ENCODE measurements at regions not wholly inside any gene's neighbourhood (a gene's known extent, or its start where the extent isn't known, plus 50 kb on each side); places are given as distances from the start of the nearest gene placed in this dataset.

DNA sequence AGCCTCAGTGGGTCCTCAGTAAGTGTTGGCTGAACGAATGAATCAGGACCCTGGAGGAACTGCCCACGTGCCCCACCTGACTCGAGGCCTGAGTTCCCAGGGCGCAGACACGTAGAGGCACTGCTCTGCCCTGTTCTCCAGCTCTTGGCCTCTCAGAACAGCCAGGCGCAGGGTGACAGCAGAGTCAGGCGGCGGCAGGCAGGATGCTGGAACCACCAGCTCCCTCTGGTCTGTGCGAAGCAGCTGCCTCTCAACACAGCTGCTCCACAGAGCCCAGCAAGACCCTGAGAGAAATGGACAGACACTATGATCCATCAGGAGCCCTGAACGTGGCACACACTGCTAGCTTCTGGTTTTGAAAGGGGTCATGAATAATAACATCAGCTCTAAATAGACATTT is 53.1 kb upstream of the BCO1 start:
- Mint-ChIP-seq H3K4me3 (no peak overlapping the region), H3K36me3 (no peaks in the 10 kb centered on the region), H3K4me1 (no peaks in the 10 kb centered on the region), H3K9me3 (ENCODE audit: low read depth) (no peaks in the 10 kb centered on the region), H3K27ac (no peak overlapping the region), H3K27me3 (peaks cover 5% of the 10 kb centered on the region)
- CTCF ChIA-PET, result interaction anchor here (1.4 kb wide), 1 partner anchor 20 kb away, joined by 5 read pairs; no protein-coding TSS in a partner anchor
- DNase-seq (no peak), ATAC-seq (no peak)

GRCh38 chr16:81181013-81181720 is 57.3 kb upstream of the BCO1 start:
- H3K36me3 Mint-ChIP-seq, result no peaks in the 10 kb centered on the region
- CTCF ChIA-PET, result interaction anchor here (0.7 kb wide), 1 partner anchor 11 kb away, joined by 3 read pairs; no protein-coding TSS in a partner anchor
- DNase-seq (no peak), ATAC-seq (no peak)
- no peak overlapping the region for H3K27ac Mint-ChIP-seq
- H3K9me3 Mint-ChIP-seq (ENCODE audit: low read depth), result no peaks in the 10 kb centered on the region
- H3K4me1 Mint-ChIP-seq, result no peaks in the 10 kb centered on the region
- H3K27me3 Mint-ChIP-seq, result peaks cover 2% of the 10 kb centered on the region
- H3K4me3 Mint-ChIP-seq, result no peak overlapping the region

DNA sequence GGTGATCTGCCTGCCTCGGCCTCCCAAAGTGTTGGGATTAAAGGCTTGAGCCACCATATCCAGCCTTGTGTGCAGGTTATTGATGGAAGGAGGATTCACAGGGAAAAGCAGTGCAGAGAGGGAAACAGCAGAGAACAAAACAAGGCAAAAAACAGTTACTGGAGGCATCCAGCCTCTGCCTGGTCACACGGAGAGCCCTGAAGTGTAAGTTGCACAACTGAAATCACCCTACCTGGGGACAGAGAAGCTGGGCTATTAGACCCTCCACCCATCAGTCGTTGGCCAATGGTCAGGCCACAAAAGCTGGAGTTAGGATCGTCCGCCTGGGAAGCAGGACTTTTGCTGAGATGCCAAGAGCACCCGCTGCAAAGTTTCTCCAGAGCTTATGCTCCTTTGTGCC is 57.9 kb upstream of the BCO1 start:
- no peaks in the 10 kb centered on the region for H3K4me1 Mint-ChIP-seq
- DNase-seq (no peak), ATAC-seq (no peak)
- H3K9me3 Mint-ChIP-seq (ENCODE audit: low read depth), result no peaks in the 10 kb centered on the region
- H3K36me3 Mint-ChIP-seq, result no peaks in the 10 kb centered on the region
- peaks cover 2% of the 10 kb centered on the region for H3K27me3 Mint-ChIP-seq
- CTCF ChIA-PET, result no interaction called here
- no peak overlapping the region for H3K27ac Mint-ChIP-seq
- no peak overlapping the region for H3K4me3 Mint-ChIP-seq

DNA sequence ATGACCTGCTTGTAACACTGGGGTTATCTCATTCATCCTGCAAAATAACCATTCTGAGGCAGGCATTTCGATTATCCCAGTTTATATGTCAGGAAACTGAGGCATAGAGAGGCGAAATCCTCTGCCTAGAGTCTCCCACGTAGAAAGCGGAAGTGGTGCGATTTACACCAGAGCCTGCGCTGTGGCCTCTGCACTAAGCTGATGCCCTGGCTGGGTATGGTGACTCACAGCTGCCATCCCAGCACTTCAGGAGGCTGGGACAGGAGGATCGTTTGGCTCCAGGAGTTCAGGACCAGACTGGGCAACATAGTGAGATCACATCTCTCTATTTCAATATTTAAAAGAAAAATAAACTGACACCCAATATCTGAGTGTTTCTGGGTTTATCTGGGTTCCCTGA is 59.3 kb upstream of the BCO1 start:
- no peaks in the 10 kb centered on the region for H3K36me3 Mint-ChIP-seq
- CTCF ChIA-PET, result no interaction called here
- ATAC-seq (no peak), DNase-seq (no peak)
- no peak overlapping the region for H3K27ac Mint-ChIP-seq
- no peaks in the 10 kb centered on the region for H3K9me3 Mint-ChIP-seq (ENCODE audit: low read depth)
- no peak overlapping the region for H3K4me3 Mint-ChIP-seq
- H3K27me3 Mint-ChIP-seq, result peaks cover 2% of the 10 kb centered on the region
- H3K4me1 Mint-ChIP-seq, result no peaks in the 10 kb centered on the region

DNA sequence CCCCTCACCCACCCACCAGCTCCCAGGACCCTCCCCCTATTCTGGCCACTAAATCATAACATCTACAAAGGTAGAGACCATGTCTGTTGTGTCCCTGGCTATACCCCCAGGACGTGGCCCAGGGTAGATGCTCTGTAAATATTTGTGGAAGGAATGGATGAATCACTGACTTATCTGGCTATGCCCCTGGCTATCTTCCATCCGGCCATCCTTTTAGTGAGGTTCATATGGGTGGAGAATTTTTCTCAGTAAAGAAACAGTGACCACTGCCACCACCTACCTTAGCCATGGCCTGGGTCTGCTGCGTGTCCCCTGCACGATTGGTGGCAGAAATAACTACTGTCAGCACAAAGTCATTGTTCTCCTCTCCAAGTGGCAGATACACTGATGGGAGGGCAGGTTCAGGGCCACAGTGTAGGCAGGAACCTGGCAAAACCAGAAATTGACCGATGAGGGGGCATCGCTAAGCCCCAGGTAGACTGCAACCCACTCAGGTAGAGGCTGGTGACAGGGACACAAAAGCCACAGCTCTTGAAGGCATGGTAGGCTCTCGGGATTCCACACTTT is 63.1 kb upstream of the BCO1 start:
- CTCF ChIA-PET, result interaction anchor here (0.6 kb wide), 1 partner anchor 93 kb away, joined by 4 read pairs; no protein-coding TSS in a partner anchor

GRCh38 chr16:81174644-81175324 is 63.7 kb upstream of the BCO1 start:
- no peak for DNase-seq
- Mint-ChIP-seq H3K9me3 (ENCODE audit: low read depth) (no peaks in the 10 kb centered on the region), H3K4me1 (no peaks in the 10 kb centered on the region), H3K27ac (no peak overlapping the region), H3K36me3 (no peaks in the 10 kb centered on the region), H3K27me3 (no peaks in the 10 kb centered on the region), H3K4me3 (no peak overlapping the region)
- ATAC-seq, result no peak
- CTCF ChIA-PET, result interaction anchor here (0.6 kb wide), 1 partner anchor 94 kb away, joined by 4 read pairs; no protein-coding TSS in a partner anchor

More for the DNA sequence above, 63.1 kb upstream of the BCO1 start:
- no peak overlapping the region for H3K4me3 Mint-ChIP-seq
- no peaks in the 10 kb centered on the region for H3K27me3 Mint-ChIP-seq
- H3K36me3 Mint-ChIP-seq, result no peaks in the 10 kb centered on the region
- no peaks in the 10 kb centered on the region for H3K9me3 Mint-ChIP-seq (ENCODE audit: low read depth)
- DNase-seq, result no peak
- no peak overlapping the region for H3K27ac Mint-ChIP-seq
- no peak for ATAC-seq
- no peaks in the 10 kb centered on the region for H3K4me1 Mint-ChIP-seq

DNA sequence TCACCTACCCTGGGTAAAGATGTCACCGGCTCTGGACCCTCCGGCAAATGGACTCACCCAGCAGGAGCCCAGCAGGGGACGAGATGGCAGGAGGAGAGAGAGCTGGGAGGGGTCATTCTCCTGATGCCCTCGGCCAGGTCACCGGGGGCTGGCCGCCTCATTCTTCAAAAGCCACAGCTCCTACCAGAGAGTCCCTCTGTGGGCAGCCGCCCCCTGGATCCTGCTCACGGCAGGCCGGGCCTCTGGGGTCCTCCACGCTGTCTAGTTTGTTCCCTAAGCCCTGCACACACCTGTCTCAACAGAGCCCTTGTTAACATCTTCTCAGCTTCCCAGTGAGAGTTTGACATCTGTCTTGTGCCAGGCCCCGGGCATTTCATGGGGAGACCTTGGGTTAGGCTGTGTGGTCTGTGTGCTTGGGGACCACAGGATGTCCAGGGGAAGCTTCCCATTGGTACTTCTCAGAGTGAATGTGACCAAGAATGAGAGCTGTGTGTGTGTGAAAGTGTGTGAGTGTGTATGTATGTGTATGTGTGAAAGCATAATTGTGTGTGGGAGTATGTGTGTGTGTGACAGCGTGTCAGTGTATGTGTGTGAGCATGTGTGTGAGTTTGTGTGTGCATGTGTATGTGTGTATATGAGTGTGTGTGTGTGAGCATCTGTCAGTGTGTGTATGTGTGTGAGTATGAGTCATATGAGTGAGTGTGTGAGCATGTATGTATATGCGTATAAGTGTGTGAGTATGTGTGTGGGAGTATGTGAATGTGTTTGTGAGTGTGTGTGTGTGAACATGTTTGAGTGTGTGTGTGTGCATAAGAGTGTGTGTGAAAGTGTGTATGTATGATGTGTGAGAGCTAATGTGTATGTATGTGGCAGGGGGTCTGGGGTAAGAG is 65.5 kb upstream of the BCO1 start:
- H3K27ac Mint-ChIP-seq, result no peak overlapping the region
- no peak overlapping the region for H3K4me3 Mint-ChIP-seq
- no peaks in the 10 kb centered on the region for H3K4me1 Mint-ChIP-seq
- DNase-seq (no peak), ATAC-seq (no peak)
- H3K27me3 Mint-ChIP-seq, result no peaks in the 10 kb centered on the region
- no peaks in the 10 kb centered on the region for H3K9me3 Mint-ChIP-seq (ENCODE audit: low read depth)
- CTCF ChIA-PET, result no interaction called here
- H3K36me3 Mint-ChIP-seq, result no peaks in the 10 kb centered on the region

DNA sequence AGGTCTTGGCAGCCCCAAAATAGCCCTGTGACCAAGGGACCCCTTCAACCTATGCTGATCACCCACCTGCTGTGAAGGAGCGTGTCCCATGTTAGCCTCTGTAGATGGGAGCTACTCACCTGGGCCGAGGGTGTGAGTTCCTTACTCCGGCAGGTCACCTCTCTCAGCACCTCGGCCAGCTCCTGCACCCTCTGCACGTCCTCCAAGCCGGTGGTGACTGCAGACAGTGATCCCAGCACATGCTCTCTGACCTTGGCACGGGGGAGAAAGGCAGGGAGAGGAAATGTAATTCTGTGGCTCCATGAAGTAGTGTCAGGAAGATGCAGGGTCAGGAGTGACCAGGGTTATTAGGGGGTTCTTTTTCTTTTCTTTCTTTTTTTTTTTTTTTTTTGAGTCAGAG is 67.7 kb upstream of the BCO1 start:
- Mint-ChIP-seq H3K27me3 (no peaks in the 10 kb centered on the region), H3K9me3 (ENCODE audit: low read depth) (no peaks in the 10 kb centered on the region), H3K4me3 (no peak overlapping the region), H3K36me3 (no peaks in the 10 kb centered on the region), H3K4me1 (no peaks in the 10 kb centered on the region), H3K27ac (no peak overlapping the region)
- no peak for ATAC-seq
- DNase-seq, result no peak
- CTCF ChIA-PET, result no interaction called here

- DNase-seq (no peak), ATAC-seq (no peak)
- Mint-ChIP-seq H3K36me3 (no peaks in the 10 kb centered on the region), H3K27me3 (no peaks in the 10 kb centered on the region), H3K4me1 (no peaks in the 10 kb centered on the region), H3K9me3 (ENCODE audit: low read depth) (no peaks in the 10 kb centered on the region), H3K27ac (no peak overlapping the region), H3K4me3 (no peak overlapping the region)
- CTCF ChIA-PET, result no interaction called here
Observed at GRCh38 chr16:81168406-81168805, 70.1 kb upstream of the BCO1 start.

DNA sequence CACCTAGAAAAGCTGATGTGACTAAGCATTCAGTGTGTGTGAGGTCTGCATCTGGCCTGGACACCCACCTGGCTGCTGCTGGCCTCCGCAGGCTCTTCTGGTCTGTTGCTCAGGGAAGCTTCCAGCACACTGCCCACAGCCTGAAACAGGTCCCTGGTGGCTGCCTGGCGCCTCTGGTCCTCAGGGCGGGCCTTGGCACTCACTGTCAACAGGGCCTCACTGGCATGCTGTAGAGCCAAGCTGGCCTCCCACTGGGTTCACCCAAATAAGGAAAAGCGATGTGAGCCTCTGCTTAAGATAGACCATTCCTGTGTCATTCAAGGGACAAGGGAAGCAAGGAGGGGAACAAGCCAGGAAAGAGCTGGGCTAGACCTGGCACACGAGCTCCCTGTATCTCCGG is 70.6 kb upstream of the BCO1 start:
- Mint-ChIP-seq H3K9me3 (ENCODE audit: low read depth) (no peaks in the 10 kb centered on the region), H3K4me1 (no peaks in the 10 kb centered on the region), H3K36me3 (no peaks in the 10 kb centered on the region), H3K27me3 (no peaks in the 10 kb centered on the region), H3K4me3 (no peak overlapping the region), H3K27ac (no peak overlapping the region)
- DNase-seq (no peak), ATAC-seq (no peak)
- CTCF ChIA-PET, result no interaction called here

- CTCF ChIA-PET, result no interaction called here
- H3K4me1 Mint-ChIP-seq, result no peaks in the 10 kb centered on the region
- H3K27ac Mint-ChIP-seq, result no peak overlapping the region
- no peak overlapping the region for H3K4me3 Mint-ChIP-seq
- no peaks in the 10 kb centered on the region for H3K9me3 Mint-ChIP-seq (ENCODE audit: low read depth)
- H3K27me3 Mint-ChIP-seq, result no peaks in the 10 kb centered on the region
- no peaks in the 10 kb centered on the region for H3K36me3 Mint-ChIP-seq
- ATAC-seq, result no peak
- DNase-seq, result no peak
Observed at GRCh38 chr16:81166417-81167300, 70.5 kb upstream of the GCSH start.

DNA sequence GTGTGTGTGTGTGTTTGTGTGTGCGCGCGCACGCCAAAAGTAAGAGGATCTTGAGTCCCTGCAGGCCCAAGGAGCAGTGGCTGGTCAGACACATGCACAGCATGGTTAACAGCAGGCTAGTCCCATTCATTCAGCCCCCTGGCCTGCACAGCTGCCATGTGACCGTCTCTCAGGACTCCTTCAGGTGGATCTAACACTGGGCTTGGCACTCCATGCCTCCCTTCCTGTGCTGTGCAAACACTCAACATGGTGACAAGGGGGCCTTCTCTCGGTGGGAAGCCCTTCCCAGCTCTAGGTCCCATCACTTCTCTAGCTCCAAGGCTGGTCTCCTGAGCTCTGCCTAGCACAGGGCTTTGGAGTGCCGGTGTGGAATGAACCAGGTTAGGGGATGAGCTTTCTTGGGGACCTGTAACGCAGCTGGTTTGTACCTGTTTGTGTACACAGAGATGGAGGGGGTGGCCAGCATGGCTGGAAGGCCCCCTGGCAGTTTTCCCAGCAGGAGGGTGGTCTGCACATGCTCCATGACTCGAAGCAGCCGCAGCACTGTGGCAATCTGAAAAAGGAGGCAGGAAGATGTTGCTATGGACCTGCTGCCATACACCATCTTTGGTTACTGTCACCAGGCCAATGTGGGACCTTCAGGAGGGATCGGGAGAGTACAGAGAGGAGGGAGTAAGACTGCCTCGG is 69.4 kb upstream of the GCSH start:
- H3K4me3 Mint-ChIP-seq, result no peak overlapping the region
- no peak for ATAC-seq
- no peak overlapping the region for H3K27ac Mint-ChIP-seq
- CTCF ChIA-PET, result no interaction called here
- no peaks in the 10 kb centered on the region for H3K4me1 Mint-ChIP-seq
- H3K36me3 Mint-ChIP-seq, result no peaks in the 10 kb centered on the region
- no peaks in the 10 kb centered on the region for H3K9me3 Mint-ChIP-seq (ENCODE audit: low read depth)
- H3K27me3 Mint-ChIP-seq, result no peaks in the 10 kb centered on the region
- no peak for DNase-seq

Data from activated CD8-positive, alpha-beta memory T cell treated with anti-CD3 and anti-CD28 coated beads, Interleukin-2, amount 10 ng/mL, durations not matched to agents 7 days and 5 days (primary cell).